Liver (tissue), 7 donors: ENCODE measurements at regions not wholly inside any gene's neighbourhood (a gene's known extent, or its start where the extent isn't known, plus 50 kb on each side); places are given as distances from the start of the nearest gene placed in this dataset.

Source experiments
- DNase-seq: peaks from one replicate; pipeline ENCODE4 v3.0.0-alpha.2; 2017; ENCODE audit warnings: low spot score
- H3K27ac ChIP-seq, 2 donors: one replicate each; pipeline ENCODE4 v1.7.0; 2013; ENCODE audit warnings: inconsistent platforms in 2 of 2, low read length in 2 of 2, control low read depth in 1 of 2, low read depth in 1 of 2, mild to moderate bottlenecking in 1 of 2
- H3K27me3 ChIP-seq, 4 donors: one replicate each; pipeline versions ENCODE4 v1.6.1 to v1.7.0; 2013; ENCODE audit warnings: low read length in 3 of 4, inconsistent platforms in 1 of 4, mild to moderate bottlenecking in 1 of 4, moderate library complexity in 1 of 4; ENCODE audit not compliant: control insufficient read depth in 4 of 4, insufficient read depth in 4 of 4
- H3K36me3 ChIP-seq, 4 donors: one replicate each; pipeline versions ENCODE4 v1.6.1 to v1.7.0; 2013; ENCODE audit warnings: low read length in 3 of 4, mild to moderate bottlenecking in 3 of 4, low read depth in 1 of 4, moderate library complexity in 1 of 4; ENCODE audit not compliant: control insufficient read depth in 4 of 4, insufficient read depth in 3 of 4
- H3K4me1 ChIP-seq, 4 donors: one replicate each; pipeline versions ENCODE4 v1.6.1 to v1.7.0; 2013; ENCODE audit warnings: low read length in 3 of 4, mild to moderate bottlenecking in 3 of 4, moderate library complexity in 1 of 4; ENCODE audit not compliant: control insufficient read depth in 4 of 4, insufficient read depth in 4 of 4
- H3K4me3 ChIP-seq, 3 donors: one replicate each; pipeline versions ENCODE4 v1.6.1 to v1.7.0; 2013; ENCODE audit warnings: low read length in 3 of 3, control low read depth in 1 of 3, low read depth in 1 of 3, mild to moderate bottlenecking in 1 of 3
- H3K9ac ChIP-seq, 2 donors: one replicate each; pipeline ENCODE4 v1.7.0; 2013; ENCODE audit warnings: low read length in 2 of 2, mild to moderate bottlenecking in 2 of 2, moderate library complexity in 2 of 2, control low read depth in 1 of 2, low read depth in 1 of 2
- H3K9me3 ChIP-seq, 4 donors: one replicate each; pipeline versions ENCODE4 v1.6.1 to v1.7.0; 2013; ENCODE audit warnings: low read length in 3 of 4; ENCODE audit not compliant: control insufficient read depth in 4 of 4
- EGR1 ChIP-seq, 2 donors: IDR thresholded peaks; 2 replicates each; pipeline ENCODE4 v1.6.1; 2016 to 2018; ENCODE audit warnings: antibody characterized with exemption in 2 of 2, low read depth in 2 of 2
- FOXA1 ChIP-seq: IDR thresholded peaks from 2 replicates; pipeline ENCODE4 v1.6.1; 2016; ENCODE audit warnings: antibody characterized with exemption
- FOXA2 ChIP-seq: IDR thresholded peaks from 2 replicates; pipeline ENCODE4 v1.6.1; 2016; ENCODE audit warnings: antibody characterized with exemption
- HNF4A ChIP-seq, 2 donors: conservative IDR thresholded peaks; 2 replicates each; pipeline ENCODE4 v1.6.1; 2016; ENCODE audit warnings: antibody characterized with exemption in 2 of 2, mild to moderate bottlenecking in 2 of 2
- HNF4G ChIP-seq: IDR thresholded peaks from 2 replicates; pipeline ENCODE4 v1.6.1; 2016; ENCODE audit warnings: antibody characterized with exemption
- JUND ChIP-seq, 2 donors: IDR thresholded peaks; 2 replicates each; pipeline ENCODE4 v1.6.1; 2016; ENCODE audit warnings: antibody characterized with exemption in 2 of 2
- NR2F2 ChIP-seq: IDR thresholded peaks from 2 replicates; pipeline ENCODE4 v1.6.1; 2016; ENCODE audit warnings: antibody characterized with exemption
- RAD21 ChIP-seq, 2 donors: IDR thresholded peaks; 2 replicates each; pipeline ENCODE4 v1.6.1; 2016; ENCODE audit warnings: antibody characterized with exemption in 2 of 2, mild to moderate bottlenecking in 2 of 2
- RXRA ChIP-seq, 2 donors: IDR thresholded peaks; 2 replicates each; pipeline ENCODE4 v1.6.1; 2017 to 2018; ENCODE audit warnings: antibody characterized with exemption in 2 of 2, mild to moderate bottlenecking in 1 of 2
- SP1 ChIP-seq: IDR thresholded peaks from 2 replicates; pipeline ENCODE4 v1.6.1; 2018; ENCODE audit warnings: antibody characterized with exemption, mild to moderate bottlenecking
- TAF1 ChIP-seq: conservative IDR thresholded peaks from 2 replicates; pipeline ENCODE4 v1.6.1; 2016; ENCODE audit warnings: antibody characterized with exemption, mild to moderate bottlenecking
- YY1 ChIP-seq: IDR thresholded peaks from 2 replicates; pipeline ENCODE4 v1.6.1; 2016; ENCODE audit warnings: antibody characterized with exemption, mild to moderate bottlenecking
- whole genome bisulfite sequencing: extraction: QIAGEN DNeasy Blood & Tissue Kit; methylation state at CpG from one replicate; pipeline ENCODE4 v1.1.7; 2013; 5-methylcytosine and 5-hydroxymethylcytosine counted together
- TF ChIP-seq, protein P1 (sequence below): IDR thresholded peaks from 2 replicates; pipeline ENCODE4 v1.6.1; 2016; ENCODE audit warnings: antibody characterized with exemption
- TF ChIP-seq, protein P2 (sequence below): IDR thresholded peaks from 2 replicates; pipeline ENCODE4 v1.6.1; 2016; ENCODE audit warnings: antibody characterized with exemption
- TF ChIP-seq, protein P3 (sequence below): IDR thresholded peaks from 2 replicates; pipeline ENCODE4 v1.6.1; 2016; ENCODE audit warnings: antibody characterized with exemption, mild to moderate bottlenecking
- TF ChIP-seq, protein P4 (sequence below): IDR thresholded peaks from 2 replicates; pipeline ENCODE4 v1.6.1; 2016; ENCODE audit warnings: antibody characterized with exemption
- donor health status: healthy.
- donor health status: healthy.
- donor health status: healthy.
- donor health status: healthy.

DNA sequence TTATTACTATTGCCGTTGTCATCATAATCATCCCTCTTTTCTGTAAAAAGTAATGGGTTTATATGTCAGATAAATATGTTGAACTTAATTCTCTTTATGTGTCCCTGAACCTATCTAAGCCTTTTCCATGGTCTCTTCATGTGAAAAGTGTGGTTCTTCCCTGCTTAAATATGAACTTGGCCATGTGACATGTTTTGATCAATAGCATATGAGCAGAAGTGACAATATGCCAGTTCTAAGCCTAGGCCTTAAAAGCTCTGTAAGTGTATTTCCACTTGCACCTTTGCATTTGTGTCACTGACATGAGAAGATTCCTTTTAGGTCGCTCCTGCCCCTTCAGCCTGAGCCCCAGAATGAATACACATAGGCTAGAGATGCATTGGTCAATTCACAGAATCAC is 188.4 kb upstream of the CCN2 start:
- H3K4me1 ChIP-seq: no peaks in the 10 kb centered on the region
- H3K27me3 ChIP-seq: no peaks in the 10 kb centered on the region
- H3K27ac ChIP-seq: no peak overlapping the region
- H3K36me3 ChIP-seq: no peaks in the 10 kb centered on the region
- 87% methylated on average over 2 of the region's 2 CpGs for WGBS
- H3K4me3 ChIP-seq: no peak overlapping the region
- H3K9ac ChIP-seq: no peak overlapping the region
- DNase-seq: no peak
- H3K9me3 ChIP-seq: no peaks in the 10 kb centered on the region
- no peak for TF ChIP-seq RAD21 (IDR thresholded peaks at IDR 0.05)
- TF ChIP-seq, protein P1, sequence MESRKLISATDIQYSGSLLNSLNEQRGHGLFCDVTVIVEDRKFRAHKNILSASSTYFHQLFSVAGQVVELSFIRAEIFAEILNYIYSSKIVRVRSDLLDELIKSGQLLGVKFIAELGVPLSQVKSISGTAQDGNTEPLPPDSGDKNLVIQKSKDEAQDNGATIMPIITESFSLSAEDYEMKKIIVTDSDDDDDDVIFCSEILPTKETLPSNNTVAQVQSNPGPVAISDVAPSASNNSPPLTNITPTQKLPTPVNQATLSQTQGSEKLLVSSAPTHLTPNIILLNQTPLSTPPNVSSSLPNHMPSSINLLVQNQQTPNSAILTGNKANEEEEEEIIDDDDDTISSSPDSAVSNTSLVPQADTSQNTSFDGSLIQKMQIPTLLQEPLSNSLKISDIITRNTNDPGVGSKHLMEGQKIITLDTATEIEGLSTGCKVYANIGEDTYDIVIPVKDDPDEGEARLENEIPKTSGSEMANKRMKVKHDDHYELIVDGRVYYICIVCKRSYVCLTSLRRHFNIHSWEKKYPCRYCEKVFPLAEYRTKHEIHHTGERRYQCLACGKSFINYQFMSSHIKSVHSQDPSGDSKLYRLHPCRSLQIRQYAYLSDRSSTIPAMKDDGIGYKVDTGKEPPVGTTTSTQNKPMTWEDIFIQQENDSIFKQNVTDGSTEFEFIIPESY: no peak
- no peak for TF ChIP-seq NR2F2
- TF ChIP-seq JUND (IDR thresholded peaks at IDR 0.05): no peak
- no peak for TF ChIP-seq SP1
- TF ChIP-seq FOXA2: no peak
- no peak for TF ChIP-seq EGR1 (IDR thresholded peaks at IDR 0.05; ENCODE audit: low read depth in 2 of 2)
- TF ChIP-seq, protein P2, sequence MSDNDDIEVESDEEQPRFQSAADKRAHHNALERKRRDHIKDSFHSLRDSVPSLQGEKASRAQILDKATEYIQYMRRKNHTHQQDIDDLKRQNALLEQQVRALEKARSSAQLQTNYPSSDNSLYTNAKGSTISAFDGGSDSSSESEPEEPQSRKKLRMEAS: no peak
- no peak for TF ChIP-seq TAF1
- TF ChIP-seq YY1: no peak
- TF ChIP-seq, protein P3, sequence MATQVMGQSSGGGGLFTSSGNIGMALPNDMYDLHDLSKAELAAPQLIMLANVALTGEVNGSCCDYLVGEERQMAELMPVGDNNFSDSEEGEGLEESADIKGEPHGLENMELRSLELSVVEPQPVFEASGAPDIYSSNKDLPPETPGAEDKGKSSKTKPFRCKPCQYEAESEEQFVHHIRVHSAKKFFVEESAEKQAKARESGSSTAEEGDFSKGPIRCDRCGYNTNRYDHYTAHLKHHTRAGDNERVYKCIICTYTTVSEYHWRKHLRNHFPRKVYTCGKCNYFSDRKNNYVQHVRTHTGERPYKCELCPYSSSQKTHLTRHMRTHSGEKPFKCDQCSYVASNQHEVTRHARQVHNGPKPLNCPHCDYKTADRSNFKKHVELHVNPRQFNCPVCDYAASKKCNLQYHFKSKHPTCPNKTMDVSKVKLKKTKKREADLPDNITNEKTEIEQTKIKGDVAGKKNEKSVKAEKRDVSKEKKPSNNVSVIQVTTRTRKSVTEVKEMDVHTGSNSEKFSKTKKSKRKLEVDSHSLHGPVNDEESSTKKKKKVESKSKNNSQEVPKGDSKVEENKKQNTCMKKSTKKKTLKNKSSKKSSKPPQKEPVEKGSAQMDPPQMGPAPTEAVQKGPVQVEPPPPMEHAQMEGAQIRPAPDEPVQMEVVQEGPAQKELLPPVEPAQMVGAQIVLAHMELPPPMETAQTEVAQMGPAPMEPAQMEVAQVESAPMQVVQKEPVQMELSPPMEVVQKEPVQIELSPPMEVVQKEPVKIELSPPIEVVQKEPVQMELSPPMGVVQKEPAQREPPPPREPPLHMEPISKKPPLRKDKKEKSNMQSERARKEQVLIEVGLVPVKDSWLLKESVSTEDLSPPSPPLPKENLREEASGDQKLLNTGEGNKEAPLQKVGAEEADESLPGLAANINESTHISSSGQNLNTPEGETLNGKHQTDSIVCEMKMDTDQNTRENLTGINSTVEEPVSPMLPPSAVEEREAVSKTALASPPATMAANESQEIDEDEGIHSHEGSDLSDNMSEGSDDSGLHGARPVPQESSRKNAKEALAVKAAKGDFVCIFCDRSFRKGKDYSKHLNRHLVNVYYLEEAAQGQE: no peak
- no peak for TF ChIP-seq HNF4A (conservative IDR thresholded peaks at IDR 0.05)
- no peak for TF ChIP-seq RXRA (IDR thresholded peaks at IDR 0.05)

DNA sequence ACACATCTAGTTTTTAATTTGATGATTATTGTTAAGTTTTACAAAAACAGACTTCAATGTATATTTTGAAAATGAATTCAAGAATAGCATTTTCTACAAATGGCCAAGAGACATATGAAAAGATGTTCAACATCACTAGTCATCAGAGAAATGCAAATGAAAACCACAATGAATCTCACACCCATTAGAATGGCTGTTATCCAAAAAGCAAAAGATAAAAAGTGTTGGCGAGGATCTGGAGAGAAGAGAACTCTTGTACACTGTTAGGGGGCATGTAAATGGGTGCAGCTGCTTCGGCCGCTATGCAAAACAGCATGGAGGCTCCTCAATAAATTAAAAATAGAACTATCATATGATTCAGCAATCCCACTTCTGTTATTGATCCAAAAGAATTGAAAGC is 185.8 kb upstream of the CCN2 start:
- DNase-seq: no peak
- Histone ChIP-seq H3K27ac (no peak overlapping the region), H3K4me3 (no peak overlapping the region), H3K9me3 (no peaks in the 10 kb centered on the region), H3K36me3 (no peaks in the 10 kb centered on the region), H3K9ac (no peak overlapping the region), H3K4me1 (no peaks in the 10 kb centered on the region), H3K27me3 (no peaks in the 10 kb centered on the region)
- WGBS: 66% methylated on average over 3 of the region's 3 CpGs
- TF ChIP-seq, protein P4, sequence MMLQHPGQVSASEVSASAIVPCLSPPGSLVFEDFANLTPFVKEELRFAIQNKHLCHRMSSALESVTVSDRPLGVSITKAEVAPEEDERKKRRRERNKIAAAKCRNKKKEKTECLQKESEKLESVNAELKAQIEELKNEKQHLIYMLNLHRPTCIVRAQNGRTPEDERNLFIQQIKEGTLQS: no peak
- TF ChIP-seq YY1 (no peak), HNF4A (conservative IDR thresholded peaks at IDR 0.05) (no peak), HNF4G (no peak), FOXA1 (no peak), RXRA (IDR thresholded peaks at IDR 0.05) (no peak), SP1 (no peak), TAF1 (no peak), EGR1 (IDR thresholded peaks at IDR 0.05; ENCODE audit: low read depth in 2 of 2) (no peak)
- TF ChIP-seq, protein P1: no peak
- TF ChIP-seq, protein P3: no peak
